SK-N-DZ (cell line): ENCODE measurements at regions not wholly inside any gene's neighbourhood (a gene's known extent, or its start where the extent isn't known, plus 50 kb on each side); places are given as distances from the start of the nearest gene placed in this dataset.

ENCODE experiments used
- DNase-seq: peaks from one replicate; pipeline ENCODE4 v3.0.0-alpha.2; 2015; ENCODE audit warnings: low spot score

DNA sequence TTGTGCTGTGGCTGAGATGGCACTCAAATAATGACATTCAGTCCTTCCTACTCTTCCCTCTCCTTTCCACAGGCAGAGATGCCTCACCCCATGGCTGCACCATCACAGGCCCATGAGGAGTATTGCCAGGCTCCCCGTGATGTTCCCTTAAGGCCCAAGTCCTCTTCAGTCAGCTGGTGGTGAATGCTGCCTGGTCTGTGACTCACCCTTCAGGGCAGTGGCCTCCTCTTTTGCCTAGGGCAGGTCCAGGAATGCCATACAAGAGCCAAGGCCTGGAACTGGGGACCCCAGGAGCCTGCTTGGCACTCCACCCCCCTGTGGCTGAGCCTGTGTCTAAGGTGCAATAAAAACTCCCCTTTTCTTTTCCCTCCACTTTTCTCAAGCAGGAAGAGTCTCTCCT lies 144.2 kb upstream of the GEMIN8 start:
- DNase-seq = no peak

DNA sequence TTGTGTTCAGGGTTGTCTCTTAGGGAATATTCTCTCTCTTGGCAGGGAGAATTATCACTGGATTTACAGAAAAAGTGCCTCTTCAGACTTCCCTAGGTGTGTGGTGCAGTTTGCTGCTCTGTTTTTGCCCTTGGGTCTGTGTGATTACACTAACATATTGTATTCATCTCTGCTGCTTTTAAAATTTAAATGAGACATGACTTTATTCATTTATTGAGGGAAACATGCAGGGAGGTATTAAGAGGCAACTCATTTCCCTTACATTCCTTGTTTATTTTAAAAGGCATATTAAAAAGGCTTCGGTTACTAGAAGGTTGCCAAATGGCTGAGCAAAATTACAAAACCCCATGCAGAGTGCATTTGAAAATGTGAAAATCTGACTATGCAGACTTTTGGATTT lies 135.1 kb upstream of the GEMIN8 start:
- no peak for DNase-seq

GRCh38 chrX:14125462-14125861 lies 95.8 kb upstream of the GEMIN8 start:
- DNase-seq = no peak

DNA sequence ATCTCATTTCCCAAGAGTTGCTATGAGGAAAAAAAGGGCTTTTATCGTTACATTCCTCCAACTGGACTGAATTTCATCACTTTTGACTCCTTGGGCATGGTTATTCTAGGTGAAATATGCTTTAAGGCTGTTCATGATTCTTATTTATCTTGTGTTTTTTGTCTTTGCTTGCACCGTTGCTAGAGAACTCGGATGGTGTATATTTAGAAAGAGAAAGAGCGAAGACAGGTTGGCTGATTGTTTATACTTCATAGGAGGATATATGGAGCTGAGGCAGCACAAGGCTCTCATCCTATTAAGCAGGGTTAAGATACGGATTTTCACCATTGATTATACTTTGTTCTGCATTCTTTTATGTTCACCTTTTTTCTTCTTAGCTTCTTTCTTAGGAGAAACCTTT lies 94.9 kb upstream of the GEMIN8 start:
- DNase-seq = no peak

DNA sequence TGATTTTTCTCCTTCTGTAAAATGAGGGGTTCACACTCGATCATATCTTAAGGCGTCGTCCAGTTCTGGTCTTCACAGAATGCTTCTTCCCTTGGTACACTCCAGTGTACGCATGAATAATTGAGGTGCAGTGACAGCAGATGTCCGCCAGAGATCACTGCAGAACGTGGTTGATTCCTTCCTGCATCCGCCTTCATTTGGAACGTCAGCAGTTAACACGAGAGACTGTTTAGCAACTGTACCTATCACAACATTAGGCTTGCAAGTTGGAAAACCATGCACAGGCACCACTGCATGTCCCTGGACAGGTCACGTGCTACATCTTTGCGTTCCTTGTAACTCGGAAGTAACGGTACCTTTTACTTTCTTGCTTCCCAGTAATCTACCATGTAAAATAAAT lies 66.0 kb upstream of the GEMIN8 start:
- DNase-seq = peak; percentile 50

- DNase-seq = no peak
These were observed 64.5 kb upstream of the GEMIN8 start for GRCh38 chrX:14094191-14094590.

DNA sequence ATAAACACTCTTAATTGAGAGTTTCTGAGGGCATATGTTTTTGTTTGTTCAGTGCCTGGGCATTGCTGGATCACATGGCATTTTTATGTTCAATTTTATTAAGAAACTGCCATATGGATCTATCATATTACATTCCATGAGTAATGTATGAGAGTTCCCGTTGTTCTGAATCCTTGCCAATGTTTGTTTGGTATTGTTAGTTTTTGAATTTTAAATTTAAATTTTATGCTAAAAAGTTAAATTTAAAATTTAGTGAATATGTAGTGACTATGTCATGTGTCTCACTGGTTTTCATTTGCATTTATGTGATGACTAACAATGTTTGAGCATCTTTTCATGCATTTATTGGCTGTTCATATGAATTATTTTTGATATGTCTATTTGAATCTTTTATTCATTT lies 54.8 kb upstream of the GEMIN8 start:
- DNase-seq = no peak

- no peak for DNase-seq
These were observed 54.1 kb upstream of the GEMIN8 start for GRCh38 chrX:14083783-14084182.

DNA sequence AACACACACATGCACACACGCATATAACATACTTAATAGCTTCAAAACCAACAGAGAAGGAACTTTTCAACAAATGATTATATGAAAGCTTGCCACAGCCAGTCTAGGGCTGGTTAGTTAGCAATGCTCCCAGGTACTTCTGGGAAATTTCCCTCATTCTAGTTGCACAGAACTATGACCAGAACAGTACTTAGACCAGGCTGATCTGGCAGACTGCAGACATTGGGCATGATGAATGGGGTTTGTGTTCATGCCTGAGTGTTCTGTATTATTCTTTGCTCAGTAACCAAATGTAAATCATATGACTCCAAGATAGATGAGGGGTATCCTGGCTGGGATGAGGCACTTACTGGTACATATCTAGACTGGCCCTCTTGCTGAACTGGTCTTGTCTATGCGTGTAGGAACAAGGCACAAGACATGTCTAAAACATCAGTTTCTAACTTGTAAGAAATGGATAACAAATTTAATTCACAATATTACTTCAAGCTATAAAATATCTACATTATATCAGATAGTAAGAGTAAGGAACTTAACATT lies 50.3 kb upstream of the GEMIN8 start:
- no peak for DNase-seq
